GM18868 (cell line): ENCODE measurements at regions not wholly inside any gene's neighbourhood (a gene's known extent, or its start where the extent isn't known, plus 50 kb on each side); places are given as distances from the start of the nearest gene placed in this dataset.

ENCODE experiments used
- ATAC-seq: cut with Tn5 transposase; IDR thresholded peaks from one replicate; pipeline ENCODE4 v1.9.1; 2021; ENCODE audit warnings: mild to moderate bottlenecking, moderate library complexity; ENCODE audit not compliant: unreplicated experiment

DNA sequence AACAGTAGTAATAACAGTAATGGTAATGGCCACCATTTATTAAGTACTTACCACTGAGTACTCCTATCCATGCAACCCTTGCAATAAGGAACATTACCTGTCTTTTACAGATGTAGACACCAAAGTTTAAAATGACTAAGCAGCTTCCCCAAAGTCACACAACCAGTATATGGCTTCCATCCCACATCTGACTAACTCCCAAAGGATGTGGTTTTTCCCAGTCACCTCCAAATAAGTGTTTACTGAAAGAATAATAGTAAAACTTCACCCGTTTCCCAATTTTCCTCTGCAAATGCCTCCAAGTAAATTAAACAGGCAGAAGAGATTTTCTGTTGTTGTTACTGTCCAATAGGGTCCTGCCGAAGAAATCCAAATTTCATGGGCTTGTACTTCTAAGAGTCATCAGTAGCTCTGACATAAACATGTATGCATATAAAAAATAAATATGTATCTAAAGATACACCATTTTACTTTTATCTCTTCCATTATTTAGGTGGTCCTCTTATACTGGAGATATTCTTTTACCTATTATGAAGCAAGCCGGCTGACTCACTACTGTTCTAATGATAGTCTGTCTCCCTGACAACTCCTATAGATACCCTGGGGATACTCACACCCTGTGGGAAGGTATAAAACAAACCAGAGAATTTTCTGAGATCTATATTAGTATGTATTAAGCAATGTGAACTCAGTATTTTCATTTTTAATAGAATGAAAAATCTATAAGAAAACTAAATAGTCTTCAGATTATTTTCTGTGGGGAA, 77.9 kb upstream of the ID4 start:
- no peak for ATAC-seq

DNA sequence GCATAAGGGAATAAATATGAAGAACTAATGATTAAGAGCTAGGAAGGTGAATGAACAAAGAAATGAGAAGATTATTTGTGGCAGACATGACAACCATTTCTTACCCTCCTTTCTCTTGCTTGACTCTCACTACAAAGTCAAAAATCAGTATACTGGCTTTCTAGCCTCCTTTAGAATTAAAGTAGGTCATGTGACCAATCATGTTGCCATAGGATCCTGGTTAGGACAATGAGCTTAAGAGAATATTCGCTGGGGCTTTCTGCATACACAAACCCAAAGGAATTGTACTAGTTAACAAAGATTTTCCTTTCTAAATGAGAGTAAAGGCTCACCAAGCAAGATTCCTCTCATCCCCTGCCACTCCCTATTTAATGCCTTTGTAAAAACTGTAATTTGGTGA, 76.0 kb upstream of the ID4 start:
- ATAC-seq: no peak

DNA sequence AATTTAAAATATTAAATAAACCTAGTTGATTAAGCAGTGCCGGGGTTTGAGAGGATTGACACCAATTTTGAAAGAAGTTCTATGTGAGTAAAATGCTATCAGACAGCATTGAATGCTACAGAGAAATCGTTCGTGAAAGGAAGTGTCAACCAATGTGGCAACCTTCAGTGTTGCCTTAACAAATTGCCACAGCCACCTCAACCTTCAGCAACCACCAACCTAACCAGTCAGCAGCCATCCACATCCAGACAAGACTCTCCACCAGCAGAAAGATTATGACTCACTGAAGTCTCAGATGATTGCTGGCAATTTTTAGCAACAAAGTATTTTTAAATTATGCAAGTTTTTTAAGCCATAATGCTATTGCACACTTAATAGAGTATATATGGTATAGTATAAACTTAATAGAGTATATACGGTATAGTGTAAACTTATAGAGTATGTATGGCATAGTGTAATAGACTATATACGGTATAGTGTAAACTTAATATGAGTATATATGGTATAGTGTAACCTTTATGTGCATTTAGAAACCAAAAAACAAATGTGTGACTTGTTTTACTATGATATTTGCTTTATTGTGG, 65.3 kb upstream of the ID4 start:
- ATAC-seq: no peak

DNA sequence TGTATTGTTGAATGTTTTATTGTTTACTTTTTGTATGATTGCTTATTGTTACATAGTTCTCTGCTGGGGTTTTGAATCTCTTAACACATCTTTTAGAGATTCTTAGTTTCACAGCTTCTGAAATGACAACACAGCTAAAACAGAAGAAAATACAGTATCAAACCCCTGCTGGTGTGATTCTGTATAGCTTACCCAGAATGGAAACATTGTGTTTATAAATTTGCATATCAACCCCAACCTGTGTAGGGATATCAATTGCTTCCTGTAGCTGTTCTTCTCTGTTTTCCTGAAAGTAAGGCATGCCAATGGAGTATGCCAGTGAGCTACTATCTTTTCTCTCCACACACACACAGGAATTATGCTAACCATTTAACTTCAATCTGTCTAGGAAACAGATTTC, 64.3 kb upstream of the ID4 start:
- no peak for ATAC-seq

DNA sequence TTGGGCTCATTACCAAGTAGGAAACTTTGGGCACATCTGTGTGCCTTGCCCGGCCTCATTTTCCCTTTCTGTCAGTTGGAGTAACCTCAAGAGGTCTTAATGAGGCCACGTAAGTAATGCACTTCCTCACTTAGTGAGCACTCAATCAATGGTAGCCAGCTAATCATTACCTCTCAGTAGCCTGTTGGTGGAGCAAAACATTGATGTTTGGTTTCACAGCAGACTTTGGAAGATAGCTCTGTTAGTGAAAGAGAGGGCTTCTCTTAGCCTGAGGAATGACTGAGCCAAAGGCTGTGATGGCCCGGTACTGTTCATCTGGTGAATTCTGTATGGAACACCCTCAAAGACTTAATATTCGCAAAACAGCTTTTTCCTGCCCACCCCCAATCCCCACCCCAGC, 55.9 kb upstream of the ID4 start:
- no peak for ATAC-seq

DNA sequence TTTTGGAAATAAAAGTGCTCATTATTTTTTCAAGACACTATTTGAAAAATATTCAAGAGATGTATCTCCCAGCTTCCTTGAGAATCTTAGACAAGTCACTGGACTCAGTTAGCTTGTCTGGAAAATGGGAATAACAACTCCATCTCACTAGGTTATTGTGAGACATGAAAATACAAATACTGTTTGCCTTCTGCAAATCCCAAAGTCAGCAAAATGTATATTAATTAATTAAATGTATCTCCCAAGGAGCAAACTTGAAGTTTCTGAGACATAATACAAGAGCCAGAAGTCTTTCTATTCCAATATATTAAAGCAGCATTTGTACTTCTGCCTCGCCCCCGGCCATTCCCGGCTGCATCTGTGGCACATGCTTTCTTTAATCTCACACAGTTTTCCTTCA, 54.6 kb upstream of the ID4 start:
- ATAC-seq: no peak
